Nucleus accumbens (tissue), 56 donors: ENCODE measurements at regions not wholly inside any gene's neighbourhood (a gene's known extent, or its start where the extent isn't known, plus 50 kb on each side); places are given as distances from the start of the nearest gene placed in this dataset.
A peak's percentile ranks its signal among the peaks of the same experiment; 100 is the strongest.
"Not testable (repeated sequence)": the region's sequence is repeated elsewhere in the genome, so short reads cannot be mapped to it uniquely, and the experiment has no call there.

Experiments used
- DNase-seq, 56 donors: peaks; one replicate each; lab custom pipeline; 2025; lab: John Stamatoyannopoulos, UW

- DNase-seq, result no peak
Observed at GRCh38 chr4:152075253-152075928, 314.6 kb upstream of the GATB start.

- DNase-seq, result no peak
Observed at GRCh38 chr4:152074573-152074972, 313.8 kb upstream of the GATB start.

GRCh38 chr4:152074088-152074437 is 313.3 kb upstream of the GATB start:
- no peak for DNase-seq

- DNase-seq, result peak in 1 of 56 donors; percentile 7
Observed at GRCh38 chr4:152073351-152074087, 312.7 kb upstream of the GATB start.

- DNase-seq, result no peak
Observed at GRCh38 chr4:152072906-152073305, 312.1 kb upstream of the GATB start.

GRCh38 chr4:152072001-152072485 is 311.2 kb upstream of the GATB start:
- DNase-seq, result no peak

GRCh38 chr4:152070854-152071253 is 310.0 kb upstream of the GATB start:
- DNase-seq, result no peak

GRCh38 chr4:152068866-152069265 is 308.1 kb upstream of the GATB start:
- DNase-seq, result no peak

- no peak for DNase-seq
Observed at GRCh38 chr4:152065545-152065944, 304.7 kb upstream of the GATB start.

- no peak for DNase-seq
Observed at GRCh38 chr4:152064753-152065152, 303.9 kb upstream of the GATB start.

- no peak for DNase-seq
Observed at GRCh38 chr4:152064282-152064681, 303.5 kb upstream of the GATB start.

GRCh38 chr4:152063621-152064240 is 302.9 kb upstream of the GATB start:
- DNase-seq, result peak in 24 of 56 donors; percentile 2 to 62 (median 20)

GRCh38 chr4:152062936-152063620 is 302.3 kb upstream of the GATB start:
- no peak for DNase-seq

GRCh38 chr4:152054731-152055130 is 293.9 kb upstream of the GATB start:
- no peak for DNase-seq

- DNase-seq, result no peak
Observed at GRCh38 chr4:152052451-152053057, 291.7 kb upstream of the GATB start.

GRCh38 chr4:152051332-152051731 is 290.5 kb upstream of the GATB start:
- not testable (repeated sequence) for DNase-seq

- DNase-seq, result no peak
Observed at GRCh38 chr4:152050106-152050505, 289.3 kb upstream of the GATB start.

- DNase-seq, result no peak
Observed at GRCh38 chr4:152047451-152047850, 286.6 kb upstream of the GATB start.

GRCh38 chr4:152045807-152046571 is 285.2 kb upstream of the GATB start:
- peak in 1 of 56 donors; percentile 5 for DNase-seq

- DNase-seq, result no peak
Observed at GRCh38 chr4:152045449-152045806, 284.6 kb upstream of the GATB start.
